ENCODE measurements at regions not wholly inside any gene's neighbourhood (a gene's known extent, or its start where the extent isn't known, plus 50 kb on each side); places are given as distances from the start of the nearest gene placed in this dataset.

- Histone ChIP-seq H2BK20ac (ENCODE audit: low read depth, low read length, poor library complexity, severe bottlenecking) (no peak overlapping the region), H3T11ph (ENCODE audit: low read length) (no peak overlapping the region), H3K4ac (ENCODE audit: low read depth, low read length) (no peak overlapping the region), H3K9ac (ENCODE audit: extremely low read depth, insufficient read length, low read length) (no peak overlapping the region), H3K27me3 (ENCODE audit: insufficient read depth, low read length) (no peaks in the 10 kb centered on the region), H3K79me1 (ENCODE audit: insufficient read depth, low read depth, low read length, poor library complexity, severe bottlenecking) (no peaks in the 10 kb centered on the region), H3K56ac (ENCODE audit: insufficient read length, low read depth, low read length) (no peak overlapping the region), H3K79me2 (ENCODE audit: insufficient read depth, low read length) (no peaks in the 10 kb centered on the region), H3K27ac (ENCODE audit: insufficient read length, low read depth, low read length) (no peak overlapping the region), H3K23ac (ENCODE audit: insufficient read length, low read depth, low read length) (no peak overlapping the region), H4K5ac (ENCODE audit: insufficient read length, low read depth, low read length) (no peak overlapping the region), H2BK15ac (ENCODE audit: low read depth, low read length) (no peak overlapping the region), H2AFZ (ENCODE audit: low read length) (no peak overlapping the region), H2AK5ac (ENCODE audit: insufficient read length, low read length) (no peak overlapping the region), H3K4me1 (ENCODE audit: insufficient read depth, low read length) (no peaks in the 10 kb centered on the region), H2BK12ac (ENCODE audit: insufficient read length, low read depth, low read length) (no peak overlapping the region), H2BK5ac (ENCODE audit: insufficient read length, low read length) (no peak overlapping the region), H4K91ac (ENCODE audit: insufficient read length, low read depth, low read length) (no peak overlapping the region), H4K20me1 (ENCODE audit: control insufficient read depth, insufficient read depth, insufficient read length) (no peaks in the 10 kb centered on the region), H3K4me2 (ENCODE audit: insufficient read depth, insufficient read length, low read length) (no peak overlapping the region), H2BK120ac (ENCODE audit: low read depth, low read length, poor library complexity, severe bottlenecking) (no peak overlapping the region), H3K18ac (ENCODE audit: insufficient read length, low read depth, low read length) (no peak overlapping the region), H3K23me2 (ENCODE audit: insufficient read length, low read depth, low read length, poor library complexity, severe bottlenecking) (no peaks in the 10 kb centered on the region), H3K14ac (ENCODE audit: insufficient read depth, low read length) (no peak overlapping the region), H3K9me3 (ENCODE audit: control insufficient read depth, low read depth, low read length) (no peaks in the 10 kb centered on the region), H4K8ac (replicated peaks; ENCODE audit: insufficient read length, low read depth, low read length) (no peak overlapping the region)
- no peaks in the 10 kb centered on the region for H3K36me3 Mint-ChIP-seq (ENCODE audit: insufficient read depth in 1 of 3, low read depth in 3 of 3)
- no peak for DNase-seq
- WGBS (ENCODE audit: extremely low coverage, insufficient read length, low lambda C conversion rate) = no CpG with 5 or more reads among the region's 1 CpG
- no peaks in the 10 kb centered on the region for H3K27me3 Mint-ChIP-seq (ENCODE audit: low read depth)
- H3K27ac Mint-ChIP-seq = no peak overlapping the region
- no peaks in the 10 kb centered on the region for H3K4me1 Mint-ChIP-seq
- TF ChIP-seq CTCF (conservative IDR thresholded peaks at IDR 0.05) = no peak
- no peak overlapping the region for H3K4me3 Mint-ChIP-seq
- no peaks in the 10 kb centered on the region for H3K9me3 Mint-ChIP-seq
Observed at GRCh38 chr5:51028394-51028793, 354.9 kb upstream of the ISL1 start.
